SHP77 (cell line): ENCODE measurements at regions not wholly inside any gene's neighbourhood (a gene's known extent, or its start where the extent isn't known, plus 50 kb on each side); places are given as distances from the start of the nearest gene placed in this dataset.

Experiments used
- DNase-seq, 2 experiments: peaks; one replicate each; lab custom pipeline; 2025; lab: John Stamatoyannopoulos, UW

DNA sequence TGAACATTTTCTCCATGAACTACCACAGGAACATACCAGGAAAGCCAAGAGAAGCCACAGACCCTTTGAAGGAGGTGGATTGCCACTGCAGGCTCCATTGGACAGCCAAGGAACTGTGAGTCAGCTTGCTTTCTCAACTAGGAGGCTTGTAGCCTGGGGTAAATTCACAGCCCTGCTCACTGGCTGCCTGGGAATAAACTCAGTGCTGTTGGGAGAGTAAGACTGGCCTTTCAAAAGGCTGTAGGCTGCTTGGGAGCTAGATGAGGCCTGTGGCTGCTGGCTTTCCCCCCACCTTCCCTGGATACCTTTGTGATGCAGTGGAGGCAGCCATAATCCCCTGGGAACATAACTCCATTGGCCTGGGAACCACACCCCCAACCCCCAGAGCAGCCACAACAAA is 223.5 kb upstream of the RBMS3 start:
- no peak for DNase-seq

DNA sequence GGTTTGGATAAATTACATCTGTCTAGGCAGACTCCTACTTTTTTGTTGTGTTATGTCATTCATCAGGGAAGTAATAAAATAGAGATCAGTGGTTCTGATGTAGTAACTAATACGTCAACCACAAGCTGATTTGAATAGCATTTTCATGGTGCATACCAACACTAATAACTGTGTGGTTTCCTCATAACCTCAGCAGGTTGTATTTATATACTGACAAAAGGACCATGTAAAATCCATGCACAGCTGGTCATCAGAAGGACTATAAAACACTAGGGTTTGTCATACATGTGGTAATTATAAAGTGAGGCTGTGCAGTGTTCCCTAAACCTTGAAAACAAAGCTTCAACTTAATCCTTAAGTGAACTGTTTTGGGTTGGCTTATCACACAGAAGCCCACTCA is 216.8 kb upstream of the RBMS3 start:
- no peak for DNase-seq

DNA sequence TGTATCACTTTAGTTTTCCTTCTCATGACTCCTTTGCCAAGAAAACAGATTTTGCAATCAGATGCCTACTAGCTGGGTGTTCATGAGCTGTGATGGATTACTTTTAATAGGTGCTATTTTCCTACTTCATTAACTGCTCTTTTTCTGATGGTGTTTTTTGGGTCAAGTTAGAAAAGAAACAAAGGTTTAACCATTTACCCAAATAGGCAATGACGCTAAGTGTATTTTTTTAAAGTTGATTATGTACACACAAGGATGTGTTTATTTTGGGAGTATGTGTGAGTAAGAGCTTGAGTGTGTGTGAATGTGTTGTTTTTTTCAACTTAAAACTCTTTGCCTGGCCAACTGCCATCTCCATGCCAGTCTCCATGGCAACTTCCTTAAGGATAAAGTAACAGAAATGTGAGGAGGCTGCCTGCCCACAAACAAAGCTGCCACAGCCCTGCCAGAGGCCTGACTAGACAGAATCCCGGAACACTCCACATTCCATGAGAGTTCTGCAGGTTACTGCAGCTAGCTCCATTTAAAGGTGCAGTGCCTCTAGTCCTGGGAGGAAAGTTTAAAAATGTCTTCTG is 215.6 kb upstream of the RBMS3 start:
- peak; percentile 27 to 43 for DNase-seq

DNA sequence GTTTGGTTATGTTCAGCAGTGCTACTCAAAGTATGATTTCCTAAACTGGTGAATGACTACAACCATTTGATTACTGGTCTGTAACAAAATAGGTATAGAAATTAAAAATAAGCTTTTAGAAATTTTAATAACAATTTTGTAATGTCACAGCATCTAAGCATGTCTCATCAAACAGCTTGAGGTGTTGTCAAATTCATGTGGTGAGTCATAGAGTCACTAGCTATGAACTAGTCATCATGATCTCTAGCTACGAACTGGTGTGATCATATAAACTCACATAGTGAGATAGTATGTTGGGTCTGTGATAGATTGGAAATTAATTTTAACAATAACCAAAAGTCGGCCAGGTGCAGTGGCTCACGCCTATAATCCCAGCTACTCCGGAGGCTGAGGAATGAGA is 213.9 kb upstream of the RBMS3 start:
- no peak for DNase-seq

DNA sequence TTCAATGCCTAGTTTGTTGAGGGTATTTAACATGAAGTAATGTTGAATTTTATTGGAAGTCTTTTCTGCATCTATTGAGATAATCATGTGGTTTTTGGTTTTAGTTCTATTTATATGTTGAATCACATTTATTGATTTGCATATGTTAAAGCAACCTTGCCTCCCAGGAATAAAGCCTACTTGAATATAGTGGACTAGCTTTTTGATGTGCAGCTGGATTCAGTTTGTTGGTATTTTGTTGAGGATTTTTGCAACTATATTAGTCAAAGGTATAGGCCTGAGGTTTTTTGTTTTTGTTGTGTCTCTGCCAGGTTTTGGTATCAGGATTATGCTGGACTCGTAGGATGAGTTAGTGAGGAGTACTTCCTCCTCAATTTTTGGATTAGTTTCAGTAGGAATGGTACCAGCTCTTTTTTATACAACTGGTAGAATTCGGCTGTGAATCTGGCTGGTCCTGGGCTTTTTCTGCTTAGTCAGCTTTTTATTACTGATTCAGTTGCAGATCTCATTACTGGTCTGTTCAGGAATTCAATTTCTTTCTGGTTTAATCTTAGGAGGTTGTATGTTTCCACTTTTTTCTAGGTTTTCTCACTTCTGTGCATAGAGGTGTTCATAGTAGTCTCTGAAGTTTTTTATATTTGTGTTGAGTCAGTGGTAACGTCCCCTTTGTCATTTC is 209.8 kb upstream of the RBMS3 start:
- DNase-seq: no peak

DNA sequence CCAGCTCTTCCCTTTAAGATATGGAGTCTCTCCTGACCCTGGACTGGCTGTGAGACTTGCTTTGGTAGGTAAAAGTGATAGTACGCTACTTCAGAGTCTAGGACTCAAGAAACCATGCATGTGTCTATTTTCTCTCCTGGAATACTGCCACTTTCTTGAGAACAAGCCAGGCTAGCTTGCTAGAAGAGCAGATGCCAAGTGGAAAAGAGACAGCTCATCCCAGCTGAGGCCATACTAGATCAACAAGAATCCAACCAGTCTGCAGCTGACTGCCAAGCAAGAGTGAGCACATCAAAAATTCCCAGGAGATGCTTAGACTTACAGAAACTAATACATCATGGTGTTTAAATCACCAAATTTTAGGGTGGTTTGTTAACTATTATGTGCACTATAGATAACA is 208.3 kb upstream of the RBMS3 start:
- no peak for DNase-seq

DNA sequence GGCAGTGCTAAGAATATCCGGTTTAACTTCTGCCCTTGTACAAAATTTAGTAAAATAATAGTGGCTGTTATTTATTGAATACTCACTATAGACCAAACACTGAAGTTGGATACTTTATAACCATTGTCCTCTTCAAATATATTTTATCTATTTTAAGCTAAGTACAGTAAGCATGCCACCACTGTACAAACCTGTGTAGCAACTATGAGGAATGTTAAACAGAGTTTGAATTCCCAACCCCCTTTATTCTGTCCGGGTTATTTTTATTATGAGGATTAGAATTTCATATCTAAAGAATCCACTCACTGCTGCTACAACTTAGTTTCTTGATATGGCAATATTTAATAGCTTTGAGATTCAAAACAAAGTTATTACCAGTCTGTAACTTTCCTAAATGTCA is 203.5 kb upstream of the RBMS3 start:
- DNase-seq: no peak

DNA sequence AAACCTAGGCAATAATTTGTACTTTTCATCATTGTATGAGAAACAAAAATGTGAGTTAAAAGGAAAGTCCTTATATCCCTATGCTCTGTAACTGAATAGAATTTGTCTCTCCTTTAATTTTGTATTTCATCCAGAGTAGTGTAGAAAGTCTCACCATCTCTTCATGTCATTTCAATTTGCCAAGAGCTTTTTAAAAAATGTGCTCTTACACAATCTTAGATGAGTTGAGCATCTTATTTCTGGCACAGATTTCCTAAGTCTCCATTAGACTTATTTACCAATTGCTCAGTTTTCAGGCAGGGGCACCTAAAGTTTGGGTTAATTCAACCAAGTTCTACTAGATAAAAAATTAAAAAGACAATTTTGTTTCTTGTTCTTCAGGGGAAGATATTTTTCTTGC is 201.5 kb upstream of the RBMS3 start:
- DNase-seq: no peak

DNA sequence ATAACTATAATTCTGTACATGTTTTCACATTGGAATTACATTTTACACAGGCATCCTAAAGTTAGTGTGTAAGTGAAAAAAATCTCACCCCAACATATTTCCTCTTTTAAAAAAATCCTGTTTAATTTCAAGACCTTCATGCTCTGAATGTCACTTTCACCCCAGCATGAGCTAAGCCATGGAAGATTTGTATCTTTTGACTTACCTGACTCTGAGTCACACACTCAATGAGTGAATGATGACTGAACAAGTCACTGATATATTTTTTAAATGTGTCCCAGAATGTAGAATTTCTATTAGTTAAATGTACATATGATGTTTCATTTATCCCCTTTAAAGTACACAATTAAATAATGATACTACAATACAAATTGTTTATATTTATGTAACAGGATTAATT is 199.9 kb upstream of the RBMS3 start:
- DNase-seq: no peak

DNA sequence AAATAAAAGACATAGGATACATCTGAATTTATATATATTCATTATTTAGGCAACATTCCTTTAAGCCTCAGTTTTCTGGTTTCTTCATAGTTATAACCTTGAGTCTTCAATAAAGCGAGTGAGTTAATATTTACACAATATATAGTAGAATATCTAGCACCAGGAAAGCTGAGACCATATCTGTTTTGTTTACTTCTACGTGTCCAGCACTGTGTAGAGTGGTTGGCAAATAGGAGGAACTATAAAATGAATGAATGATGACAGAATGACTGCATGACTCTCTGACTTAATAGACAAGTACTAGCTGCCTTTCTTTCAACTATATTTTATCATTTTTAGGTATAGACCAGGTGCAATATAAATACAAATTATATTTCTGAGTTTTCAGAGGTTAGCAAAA is 197.8 kb upstream of the RBMS3 start:
- DNase-seq: no peak

DNA sequence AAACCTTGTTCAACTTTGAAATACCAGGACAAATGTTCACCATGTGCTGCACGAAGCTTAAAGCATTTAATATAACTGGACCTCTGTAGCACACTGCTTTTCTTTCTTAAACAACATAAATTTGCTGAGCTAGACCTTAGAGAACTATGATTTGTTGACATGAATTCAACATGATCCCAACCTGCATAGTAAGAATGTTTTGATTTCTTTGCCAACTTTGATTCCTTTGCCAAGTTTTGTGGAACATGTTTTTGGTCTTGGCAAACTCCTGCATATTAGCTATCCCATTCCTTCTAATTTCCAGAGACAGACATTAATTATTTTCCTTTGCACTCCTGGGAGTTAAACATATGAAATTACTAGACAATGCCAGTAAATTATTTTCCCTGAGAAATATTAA is 197.2 kb upstream of the RBMS3 start:
- no peak for DNase-seq

DNA sequence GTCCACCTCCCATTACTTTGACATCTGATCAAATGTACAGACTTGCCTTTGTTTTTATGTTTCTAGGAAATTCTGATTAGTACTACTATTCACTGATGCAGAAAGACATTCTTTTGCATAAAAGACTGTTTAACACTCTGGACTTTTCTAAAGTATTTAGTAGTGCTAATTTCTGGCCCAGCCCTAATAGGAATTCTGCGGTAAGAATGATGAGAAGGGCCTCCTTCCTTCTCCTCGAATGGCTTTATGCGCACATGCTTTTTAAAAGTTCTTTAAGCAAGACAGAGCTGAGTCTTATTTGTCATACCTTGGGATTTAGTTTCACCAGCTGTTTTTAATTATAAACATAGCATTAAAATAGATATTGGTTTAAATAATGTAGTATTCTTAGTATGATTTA is 192.3 kb upstream of the RBMS3 start:
- no peak for DNase-seq

DNA sequence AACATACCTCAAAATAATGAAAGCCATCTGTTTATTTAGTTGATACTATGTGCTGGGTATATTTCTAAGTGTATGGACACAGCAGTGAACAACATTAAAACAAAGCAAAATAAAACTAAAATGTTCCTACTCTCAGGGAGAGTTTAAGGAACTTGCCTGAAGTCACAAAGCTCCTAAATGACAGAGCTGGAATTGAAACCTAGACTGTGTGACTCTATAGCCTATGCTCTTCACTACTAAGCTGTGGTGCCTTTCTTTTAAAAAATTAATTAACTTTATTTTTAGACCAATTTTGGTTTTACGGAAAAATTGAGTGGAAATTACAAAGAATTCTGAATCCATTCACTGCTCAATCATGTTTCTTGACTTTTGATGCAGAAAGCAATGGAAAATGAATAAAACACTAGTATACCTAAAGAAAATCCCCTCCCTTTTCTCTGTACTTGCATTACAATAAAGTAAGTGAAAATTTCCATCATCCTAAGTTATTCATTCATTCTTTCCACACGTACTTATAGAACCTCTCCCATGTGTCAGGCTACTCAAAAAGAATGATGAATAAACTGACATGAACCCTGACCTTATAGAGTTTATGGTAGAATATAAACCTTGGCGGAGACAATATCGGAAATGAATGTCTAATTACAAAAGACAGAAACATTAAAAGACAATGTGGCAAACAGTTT is 189.8 kb upstream of the RBMS3 start:
- DNase-seq: no peak

DNA sequence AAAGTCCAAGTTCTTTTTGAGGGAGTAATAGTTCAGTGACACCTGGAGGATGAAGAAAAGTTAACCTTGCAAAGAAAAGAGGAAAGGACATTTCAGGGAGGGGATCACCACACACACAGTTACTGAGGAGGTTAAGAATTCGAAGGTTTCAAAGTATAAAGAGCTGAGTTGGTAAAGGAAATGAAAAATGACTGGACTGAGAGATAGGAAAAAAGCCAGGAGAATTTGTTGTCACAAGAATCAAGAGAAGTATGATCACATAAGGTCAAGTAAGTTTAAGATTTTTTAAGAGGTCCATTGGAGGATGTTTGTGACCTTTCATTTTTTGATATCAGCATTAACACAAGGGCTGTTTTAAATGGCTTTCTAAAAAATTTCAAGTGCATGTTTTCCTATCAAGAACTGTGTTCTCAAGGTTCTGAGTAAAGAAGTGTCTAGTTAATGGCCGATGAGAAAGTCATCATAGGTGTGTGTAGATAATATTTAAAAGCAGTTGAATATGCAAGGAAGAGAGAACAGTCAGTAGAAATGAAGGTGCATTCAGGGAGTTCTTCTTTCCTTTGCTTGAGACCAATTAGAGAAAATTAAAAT is 189.2 kb upstream of the RBMS3 start:
- no peak for DNase-seq

DNA sequence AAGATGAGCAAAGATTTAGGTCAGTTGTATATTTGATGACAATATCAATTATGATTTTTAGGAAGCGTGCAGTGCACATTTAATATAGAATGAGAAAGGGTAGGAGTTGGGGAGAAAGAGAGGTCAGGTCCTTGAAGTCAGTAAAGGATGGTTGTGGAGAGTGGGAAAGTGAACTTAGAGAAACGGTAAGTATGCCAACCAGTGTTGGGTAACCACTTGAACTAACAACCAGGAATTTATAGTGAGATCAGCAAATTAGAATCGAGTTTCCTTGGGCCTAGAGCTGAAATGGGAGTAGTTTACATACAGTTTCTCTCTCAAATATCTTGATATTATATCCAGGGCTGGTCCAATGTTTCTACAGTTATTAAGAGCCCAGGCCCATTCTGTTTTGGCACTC is 188.5 kb upstream of the RBMS3 start:
- no peak for DNase-seq

DNA sequence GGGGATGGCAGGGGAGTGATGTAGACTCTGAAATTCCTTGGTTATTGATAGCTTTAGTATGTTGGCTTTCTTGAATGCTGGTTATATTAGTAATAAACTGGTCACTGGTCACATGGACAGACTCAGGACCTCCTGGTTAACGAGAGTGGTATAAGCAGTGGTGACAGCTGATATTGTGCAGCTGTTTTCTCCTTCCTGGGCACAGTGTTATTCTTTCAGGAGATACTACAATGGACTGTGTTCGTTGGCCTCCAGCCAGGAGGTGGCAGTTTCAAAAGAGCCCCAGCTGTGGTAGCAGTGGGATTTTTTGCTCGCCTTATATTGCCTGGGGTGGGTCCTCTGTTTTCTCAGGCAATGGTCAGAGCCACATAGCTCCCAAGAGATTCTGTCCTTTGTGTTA is 181.6 kb upstream of the RBMS3 start:
- DNase-seq: peak; percentile 68 to 74

DNA sequence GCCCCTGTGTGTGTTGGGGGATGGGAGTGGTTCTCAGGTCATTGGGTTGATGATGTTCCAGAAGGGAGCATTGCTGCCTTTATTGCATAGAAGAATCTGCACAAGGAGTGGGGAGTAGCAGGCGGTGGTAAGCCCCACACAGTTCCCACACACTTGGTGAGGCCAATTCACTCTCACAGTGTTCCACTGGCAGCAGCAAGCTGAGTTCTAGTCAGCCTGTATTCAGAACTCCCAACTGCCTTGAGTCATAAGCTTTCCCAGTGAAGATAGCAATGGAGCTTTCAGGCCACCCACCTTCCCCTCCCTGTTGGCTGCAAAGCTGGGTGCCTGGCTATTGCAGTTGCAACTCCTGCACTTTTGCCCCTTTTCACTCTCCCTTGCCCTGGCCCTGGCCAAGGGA is 181.1 kb upstream of the RBMS3 start:
- DNase-seq: no peak

DNA sequence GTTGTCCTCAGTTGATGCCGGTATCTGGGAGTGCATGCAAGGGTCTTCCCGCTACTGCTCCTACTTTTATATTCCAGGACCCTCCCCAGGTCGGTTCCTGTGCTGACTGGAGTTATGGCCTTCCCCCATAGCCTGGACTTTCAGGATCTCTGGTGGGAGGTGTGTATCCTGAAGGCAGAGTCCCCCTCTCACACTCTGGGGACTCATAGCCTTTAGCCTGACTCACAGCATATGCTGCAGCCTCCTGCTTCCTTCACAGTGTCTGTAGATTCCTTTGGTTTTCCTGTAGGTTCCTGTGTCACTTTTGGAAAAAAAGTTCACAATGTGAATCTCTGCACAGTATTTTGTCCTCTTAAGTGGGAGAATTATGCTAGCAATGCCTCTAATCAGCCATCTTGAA is 180.6 kb upstream of the RBMS3 start:
- DNase-seq: no peak

DNA sequence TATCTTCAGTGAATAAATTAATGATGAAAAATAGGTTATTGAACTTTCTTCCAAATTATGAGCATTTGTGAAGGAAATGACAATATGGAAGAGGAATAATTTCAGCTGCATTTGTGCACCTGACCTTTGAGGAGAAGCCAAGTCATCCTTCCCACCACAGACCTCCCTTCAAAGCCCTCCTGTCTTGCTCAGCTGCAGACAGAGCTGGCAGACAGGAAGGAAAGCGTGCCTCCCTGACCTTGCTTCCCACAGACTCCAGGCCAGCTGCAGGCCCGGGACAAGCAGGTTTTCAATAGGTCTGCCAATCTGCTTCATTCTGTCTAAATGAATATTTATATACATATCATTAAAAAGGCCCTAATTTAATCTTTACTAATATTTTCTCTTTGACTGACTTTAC is 152.9 kb upstream of the RBMS3 start:
- DNase-seq: no peak

DNA sequence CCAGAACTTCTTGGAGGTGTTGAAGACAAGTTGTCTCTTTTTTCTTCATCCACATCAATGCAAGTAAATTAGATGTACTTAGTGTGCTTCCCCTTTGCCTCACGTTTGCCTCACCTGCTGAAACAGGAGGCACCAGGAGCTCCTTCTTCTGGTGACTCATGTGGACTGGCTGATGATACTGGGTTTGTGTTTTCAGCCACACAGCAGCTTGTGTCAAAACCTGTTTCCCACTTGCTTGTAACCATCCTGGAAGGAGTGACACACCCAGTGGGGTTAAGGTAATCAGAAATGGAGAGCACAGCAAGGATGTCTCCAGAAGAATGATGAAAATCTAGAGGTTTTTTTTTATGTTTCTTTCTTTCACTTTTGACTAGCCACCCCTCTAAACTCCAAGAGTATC is 143.3 kb upstream of the RBMS3 start:
- no peak for DNase-seq

DNA sequence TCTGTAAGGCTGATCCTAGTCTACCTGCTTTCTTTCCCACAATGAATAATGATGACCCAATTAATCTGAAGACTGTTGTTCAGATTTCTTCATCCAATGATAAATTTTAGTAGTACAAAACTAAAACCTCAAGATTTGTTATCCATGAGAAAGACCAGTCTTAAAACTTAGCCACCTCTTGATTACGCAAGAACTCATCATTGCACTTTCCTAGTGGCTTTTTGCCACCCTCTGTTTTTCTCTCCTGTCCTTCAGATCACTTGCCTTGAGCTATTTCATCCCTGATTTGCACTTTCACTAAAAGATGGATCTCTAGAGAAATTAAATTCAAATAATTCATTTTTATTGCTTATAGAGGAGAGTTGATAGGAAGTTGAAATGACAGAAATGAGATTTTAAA is 142.7 kb upstream of the RBMS3 start:
- DNase-seq: no peak

DNA sequence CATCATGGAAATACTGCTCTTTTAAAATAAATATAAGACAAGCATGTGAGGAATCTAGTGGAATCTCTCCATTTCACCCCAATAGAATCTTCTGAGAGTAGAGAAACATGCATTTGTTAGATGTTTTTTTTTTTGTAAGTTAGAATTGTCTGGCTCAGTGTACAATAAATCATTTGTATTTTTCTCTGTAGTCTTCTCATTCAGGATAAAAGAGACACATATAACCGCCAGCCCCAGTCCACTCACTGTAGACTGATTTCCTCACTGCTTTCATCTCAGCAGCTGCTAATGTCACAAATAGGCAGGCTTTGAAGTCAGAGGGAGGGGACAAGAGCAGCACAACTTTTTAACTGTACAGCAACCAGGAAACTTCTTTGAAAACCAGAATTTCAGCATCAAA is 140.2 kb upstream of the RBMS3 start:
- DNase-seq: no peak

DNA sequence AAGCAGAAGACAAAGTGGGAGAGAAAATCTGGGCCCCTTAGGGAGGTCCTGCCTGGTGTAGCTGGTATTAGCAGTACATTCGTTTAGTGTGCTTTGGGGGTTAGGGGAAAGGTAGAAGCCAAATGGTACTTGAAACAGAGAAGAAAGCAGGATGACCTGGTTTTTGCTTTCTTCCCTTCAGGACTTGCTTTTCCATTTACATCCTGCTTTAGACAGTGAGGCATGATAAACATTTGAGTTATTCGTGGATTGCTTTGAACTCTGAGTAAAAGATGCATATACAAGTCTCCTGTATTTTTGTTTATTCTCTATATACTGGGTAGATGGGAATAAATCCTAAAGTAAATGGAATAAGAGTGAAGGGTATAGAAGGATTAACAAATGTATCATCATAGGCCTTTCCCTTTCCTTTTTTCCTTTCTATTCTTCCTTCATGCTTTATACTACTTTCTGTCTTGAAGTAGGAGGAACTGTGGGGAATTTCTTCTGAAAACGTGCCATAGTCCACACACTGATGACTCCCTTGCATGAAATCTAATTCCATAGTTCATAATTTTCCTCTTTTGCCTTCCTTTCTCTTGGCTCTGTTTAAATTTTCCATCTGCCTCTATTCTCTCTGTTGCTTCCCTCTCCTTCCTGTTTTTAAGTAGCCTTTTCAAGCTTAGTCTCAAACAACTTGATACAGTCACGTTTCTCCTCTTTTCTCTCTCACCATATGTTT is 139.5 kb upstream of the RBMS3 start:
- DNase-seq: no peak
